ENCODE measurements at regions not wholly inside any gene's neighbourhood (a gene's known extent, or its start where the extent isn't known, plus 50 kb on each side); places are given as distances from the start of the nearest gene placed in this dataset.

GRCh38 chr11:120031156-120031555, 106.8 kb downstream of the TRIM29 start:
- TF ChIP-seq CTCF (IDR thresholded peaks at IDR 0.05) (no peak), POLR2A (IDR thresholded peaks at IDR 0.05) (no peak)
